ENCODE measurements at regions not wholly inside any gene's neighbourhood (a gene's known extent, or its start where the extent isn't known, plus 50 kb on each side); places are given as distances from the start of the nearest gene placed in this dataset.

- no peak for TF ChIP-seq POLR2AphosphoS5 (IDR thresholded peaks at IDR 0.05; ENCODE audit: borderline replicate concordance, low read depth, low read length)
- TF ChIP-seq EZH2 (IDR thresholded peaks at IDR 0.05): no peak
- TF ChIP-seq FOXP2 (optimal IDR thresholded peaks at IDR 0.05; ENCODE audit: control extremely low read depth, extremely low read length, insufficient read depth): no peak
These were observed 471.3 kb downstream of the PLA2G4A start for GRCh38 chr1:187300081-187300480.

All from SK-N-MC (cell line).